Spleen (tissue), 11 donors: ENCODE measurements at regions not wholly inside any gene's neighbourhood (a gene's known extent, or its start where the extent isn't known, plus 50 kb on each side); places are given as distances from the start of the nearest gene placed in this dataset.

Source experiments
- DNase-seq: peaks from one replicate; pipeline ENCODE4 v3.0.0-alpha.2; 2020
- H3K27ac ChIP-seq, 8 donors: fragments of 200-600 bp; sonication (generic) in 7 of 8; 1 replicate in 4 of 8; 2 replicates in 4 of 8; pipeline versions ENCODE4 v1.5.0 to v1.8.0; 2016 to 2021; ENCODE audit warnings: inconsistent platforms in 4 of 8, mild to moderate bottlenecking in 4 of 8, moderate library complexity in 1 of 8
- H3K27me3 ChIP-seq, 7 donors: fragments of 200-600 bp; sonication (generic) in 6 of 7; replicated peaks in 1 of 7; 1 replicate in 4 of 7; 2 replicates in 3 of 7; pipeline versions ENCODE4 v1.5.0 to v1.8.0; 2016 to 2021; ENCODE audit warnings: inconsistent platforms in 3 of 7, mild to moderate bottlenecking in 1 of 7
- H3K36me3 ChIP-seq, 6 donors: fragments of 200-600 bp; sonication (generic) in 5 of 6; 1 replicate in 4 of 6; 2 replicates in 2 of 6; pipeline versions ENCODE4 v1.5.0 to v1.8.0; 2016 to 2021; ENCODE audit warnings: inconsistent platforms in 2 of 6
- H3K4me1 ChIP-seq, 6 donors: fragments of 200-600 bp; sonication (generic) in 5 of 6; 1 replicate in 3 of 6; 2 replicates in 3 of 6; pipeline versions ENCODE4 v1.5.0 to v1.8.0; 2016 to 2021; ENCODE audit warnings: inconsistent platforms in 3 of 6
- H3K4me3 ChIP-seq, 8 donors: fragments of 200-600 bp; sonication (generic) in 7 of 8; 1 replicate in 4 of 8; 2 replicates in 4 of 8; pipeline versions ENCODE4 v1.5.0 to v1.8.0; 2016 to 2021; ENCODE audit warnings: inconsistent platforms in 4 of 8, mild to moderate bottlenecking in 4 of 8, moderate library complexity in 2 of 8
- H3K9me3 ChIP-seq, 8 donors: fragments of 200-600 bp; sonication (generic) in 7 of 8; 1 replicate in 4 of 8; 2 replicates in 4 of 8; pipeline versions ENCODE4 v1.5.0 to v1.8.0; 2016 to 2021; ENCODE audit warnings: inconsistent platforms in 4 of 8
- POLR2A ChIP-seq, 3 donors: fragments of 450-650 bp; IDR thresholded peaks; one replicate each; pipeline ENCODE4 v1.5.1; 2017; ENCODE audit warnings: antibody characterized with exemption in 3 of 3, mild to moderate bottlenecking in 1 of 3
- POLR2AphosphoS5 ChIP-seq, 3 donors: sonication (generic); formaldehyde crosslinking; IDR thresholded peaks; one replicate each; pipeline ENCODE4 v1.5.1; 2017; ENCODE audit warnings: antibody characterized with exemption in 3 of 3
- WGBS, 5 donors: extraction: QIAGEN DNeasy Blood & Tissue Kit in 3 of 5; methylation state at CpG; one replicate each; pipeline versions ENCODE4 v1.1.5 to v1.1.7; 2013 to 2018; 5-methylcytosine and 5-hydroxymethylcytosine counted together
- intact Hi-C: fragments of 100-400 bp; cut with DNase I; formaldehyde crosslinking; loops from one replicate; pipeline ENCODE4 v1.15.0; 2023; ENCODE audit warnings: low total_unique reads
- small RNA-seq, 4 donors: library from RNA; depleted of rRNA; stranded (forward); fragments of <200 nt; gene quantifications; one replicate each; pipeline ENCODE3, GENCODE V24; 2016
- TF ChIP-seq, protein P1 (sequence below), 11 experiments: fragments of 200-600 bp in 7 of 11; fragments of 450-650 bp in 4 of 11; sonication (generic) in 4 of 11; IDR thresholded peaks in 8 of 11; conservative IDR thresholded peaks in 3 of 11; 1 replicate in 7 of 11; 2 replicates in 4 of 11; pipeline versions ENCODE4 v1.4.0 to v1.8.0; 2016 to 2021; ENCODE audit warnings: antibody characterized with exemption in 11 of 11, inconsistent platforms in 4 of 11, mild to moderate bottlenecking in 1 of 11
- donor health status: healthy with polysubstance abuse.
- donor health status: DM: no; HTN: no; CAD: no; lungs with moderate emphysema.
- donor health status: DM: no; HTN: no; CAD: no.
- donor health status: Bipolar disorder and iron deficiency.
- donor health status: healthy.
- donor health status: DM: no; HTN: no; CAD: no.
- donor health status: DM: yes; HTN: yes; CAD: no.

- intact Hi-C loops: no loop called here
- DNase-seq: no peak
Measured at GRCh38 chr5:157913575-157913974, 54.6 kb upstream of the CLINT1 start.

DNA sequence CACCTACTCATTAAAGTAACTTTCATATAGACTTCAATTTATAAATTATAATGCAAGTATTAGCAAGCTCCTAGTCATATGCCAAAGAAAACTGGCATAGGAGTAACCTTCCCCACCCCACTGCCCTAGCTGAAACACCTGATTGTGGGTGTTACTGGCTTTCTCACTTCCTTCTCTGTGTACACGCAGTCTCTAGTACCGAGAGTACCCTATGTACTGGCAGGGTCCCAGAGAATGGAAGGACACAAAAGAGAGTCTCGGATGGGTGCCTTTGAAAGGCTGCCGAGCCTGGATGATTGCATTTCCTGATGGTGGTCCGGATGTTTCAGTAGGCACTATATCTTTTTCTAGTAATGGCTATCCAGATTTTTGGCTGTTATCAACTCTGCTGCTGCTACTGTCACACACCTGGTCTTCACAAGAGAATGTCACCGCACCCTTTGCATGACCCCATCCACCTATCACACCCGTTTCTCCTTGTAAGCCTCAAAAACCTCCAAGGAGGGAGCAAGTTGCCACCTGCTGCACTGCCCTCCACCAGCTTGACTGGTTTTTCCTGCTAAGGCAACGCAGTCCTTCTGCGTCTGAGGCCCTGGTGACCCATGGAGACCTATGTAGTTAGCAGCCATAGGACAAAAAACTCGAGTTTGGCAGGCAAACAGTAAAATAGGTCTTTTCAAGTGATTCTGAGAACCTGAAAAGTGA, 53.8 kb upstream of the CLINT1 start:
- intact Hi-C loops: no loop called here
- DNase-seq: no peak
- TF ChIP-seq, protein P1, sequence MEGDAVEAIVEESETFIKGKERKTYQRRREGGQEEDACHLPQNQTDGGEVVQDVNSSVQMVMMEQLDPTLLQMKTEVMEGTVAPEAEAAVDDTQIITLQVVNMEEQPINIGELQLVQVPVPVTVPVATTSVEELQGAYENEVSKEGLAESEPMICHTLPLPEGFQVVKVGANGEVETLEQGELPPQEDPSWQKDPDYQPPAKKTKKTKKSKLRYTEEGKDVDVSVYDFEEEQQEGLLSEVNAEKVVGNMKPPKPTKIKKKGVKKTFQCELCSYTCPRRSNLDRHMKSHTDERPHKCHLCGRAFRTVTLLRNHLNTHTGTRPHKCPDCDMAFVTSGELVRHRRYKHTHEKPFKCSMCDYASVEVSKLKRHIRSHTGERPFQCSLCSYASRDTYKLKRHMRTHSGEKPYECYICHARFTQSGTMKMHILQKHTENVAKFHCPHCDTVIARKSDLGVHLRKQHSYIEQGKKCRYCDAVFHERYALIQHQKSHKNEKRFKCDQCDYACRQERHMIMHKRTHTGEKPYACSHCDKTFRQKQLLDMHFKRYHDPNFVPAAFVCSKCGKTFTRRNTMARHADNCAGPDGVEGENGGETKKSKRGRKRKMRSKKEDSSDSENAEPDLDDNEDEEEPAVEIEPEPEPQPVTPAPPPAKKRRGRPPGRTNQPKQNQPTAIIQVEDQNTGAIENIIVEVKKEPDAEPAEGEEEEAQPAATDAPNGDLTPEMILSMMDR (IDR thresholded peaks at IDR 0.05 in 8 of 11, conservative IDR thresholded peaks at IDR 0.05 in 3 of 11): no peak
- TF ChIP-seq POLR2AphosphoS5 (IDR thresholded peaks at IDR 0.05): peak in 1 of 3 donors; percentile 35
- H3K27me3 ChIP-seq: no peaks in the 10 kb centered on the region
- no peaks in the 10 kb centered on the region for H3K9me3 ChIP-seq
- H3K27ac ChIP-seq: peak overlapping the region in 2 of 8 donors; percentile 54 to 61
- no peaks in the 10 kb centered on the region for H3K36me3 ChIP-seq
- no peak overlapping the region for H3K4me3 ChIP-seq
- peaks cover 0 to 11% (median 2%) of the 10 kb centered on the region in 6 donors for H3K4me1 ChIP-seq
- WGBS, 5 donors: 64 to 72% (median 64%) methylated on average over 10 of the region's 10 CpGs

More at GRCh38 chr5:157913575-157913974, 54.6 kb upstream of the CLINT1 start:
- peak overlapping the region in 1 of 8 donors; percentile 54 for H3K27ac ChIP-seq
- H3K9me3 ChIP-seq: no peaks in the 10 kb centered on the region
- 69 to 88% (median 80%) methylated on average over 2 of the region's 2 CpGs for WGBS, 5 donors
- H3K27me3 ChIP-seq: no peaks in the 10 kb centered on the region
- TF ChIP-seq POLR2A (IDR thresholded peaks at IDR 0.05) (no peak), POLR2AphosphoS5 (IDR thresholded peaks at IDR 0.05) (no peak)
- TF ChIP-seq, protein P1 (IDR thresholded peaks at IDR 0.05 in 8 of 11, conservative IDR thresholded peaks at IDR 0.05 in 3 of 11): no peak
- H3K4me1 ChIP-seq: peaks cover 0 to 17% (median 9%) of the 10 kb centered on the region in 6 donors
- no peak overlapping the region for H3K4me3 ChIP-seq
- H3K36me3 ChIP-seq: no peaks in the 10 kb centered on the region

GRCh38 chr5:157911568-157911967, 52.6 kb upstream of the CLINT1 start:
- DNase-seq: no peak
- Histone ChIP-seq H3K27ac (no peak overlapping the region), H3K27me3 (no peaks in the 10 kb centered on the region), H3K9me3 (no peaks in the 10 kb centered on the region), H3K4me1 (peaks cover 0 to 11% (median 1%) of the 10 kb centered on the region in 6 donors), H3K4me3 (no peak overlapping the region), H3K36me3 (no peaks in the 10 kb centered on the region)
- intact Hi-C loops: no loop called here
- no peak for TF ChIP-seq POLR2A (IDR thresholded peaks at IDR 0.05)
- TF ChIP-seq, protein P1 (IDR thresholded peaks at IDR 0.05 in 8 of 11, conservative IDR thresholded peaks at IDR 0.05 in 3 of 11): no peak
- TF ChIP-seq POLR2AphosphoS5 (IDR thresholded peaks at IDR 0.05): no peak
- WGBS, 5 donors: 87 to 95% (median 94%) methylated on average over 12 of the region's 12 CpGs

Small RNAs in the stretch of these regions (small RNA-seq; reads per million reads assigned to genes)
- gene AC091979.2 (0 reads per million in 4 donors), gene RNU2-48P (0 to 0.90 (median 0.34) reads per million in 4 donors)
